ENCODE measurements at regions not wholly inside any gene's neighbourhood (a gene's known extent, or its start where the extent isn't known, plus 50 kb on each side); places are given as distances from the start of the nearest gene placed in this dataset.

DNA sequence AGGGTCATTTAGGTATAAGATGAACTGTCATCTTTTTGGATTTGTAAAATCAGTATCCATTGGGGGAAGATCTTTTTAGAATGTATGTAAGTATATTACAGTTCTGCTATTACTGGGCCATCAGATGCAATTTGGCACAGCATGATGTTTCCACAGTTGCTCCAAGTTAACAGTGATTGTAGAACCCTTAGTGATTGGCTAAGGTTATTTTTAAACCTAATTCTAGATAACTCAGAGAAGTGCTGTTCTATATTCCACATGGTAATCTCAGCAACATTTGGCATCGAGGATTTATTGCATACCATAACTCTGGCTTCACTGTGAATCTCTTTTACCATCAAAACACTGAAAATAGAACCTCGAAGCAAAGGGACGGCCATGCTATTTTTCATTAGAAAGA is 215.7 kb upstream of the HAND2 start:
- TF ChIP-seq, protein P1, sequence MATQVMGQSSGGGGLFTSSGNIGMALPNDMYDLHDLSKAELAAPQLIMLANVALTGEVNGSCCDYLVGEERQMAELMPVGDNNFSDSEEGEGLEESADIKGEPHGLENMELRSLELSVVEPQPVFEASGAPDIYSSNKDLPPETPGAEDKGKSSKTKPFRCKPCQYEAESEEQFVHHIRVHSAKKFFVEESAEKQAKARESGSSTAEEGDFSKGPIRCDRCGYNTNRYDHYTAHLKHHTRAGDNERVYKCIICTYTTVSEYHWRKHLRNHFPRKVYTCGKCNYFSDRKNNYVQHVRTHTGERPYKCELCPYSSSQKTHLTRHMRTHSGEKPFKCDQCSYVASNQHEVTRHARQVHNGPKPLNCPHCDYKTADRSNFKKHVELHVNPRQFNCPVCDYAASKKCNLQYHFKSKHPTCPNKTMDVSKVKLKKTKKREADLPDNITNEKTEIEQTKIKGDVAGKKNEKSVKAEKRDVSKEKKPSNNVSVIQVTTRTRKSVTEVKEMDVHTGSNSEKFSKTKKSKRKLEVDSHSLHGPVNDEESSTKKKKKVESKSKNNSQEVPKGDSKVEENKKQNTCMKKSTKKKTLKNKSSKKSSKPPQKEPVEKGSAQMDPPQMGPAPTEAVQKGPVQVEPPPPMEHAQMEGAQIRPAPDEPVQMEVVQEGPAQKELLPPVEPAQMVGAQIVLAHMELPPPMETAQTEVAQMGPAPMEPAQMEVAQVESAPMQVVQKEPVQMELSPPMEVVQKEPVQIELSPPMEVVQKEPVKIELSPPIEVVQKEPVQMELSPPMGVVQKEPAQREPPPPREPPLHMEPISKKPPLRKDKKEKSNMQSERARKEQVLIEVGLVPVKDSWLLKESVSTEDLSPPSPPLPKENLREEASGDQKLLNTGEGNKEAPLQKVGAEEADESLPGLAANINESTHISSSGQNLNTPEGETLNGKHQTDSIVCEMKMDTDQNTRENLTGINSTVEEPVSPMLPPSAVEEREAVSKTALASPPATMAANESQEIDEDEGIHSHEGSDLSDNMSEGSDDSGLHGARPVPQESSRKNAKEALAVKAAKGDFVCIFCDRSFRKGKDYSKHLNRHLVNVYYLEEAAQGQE (IDR thresholded peaks at IDR 0.05; ENCODE audit: insufficient read depth in 1 of 2, low read depth in 2 of 2, low read length in 2 of 2), result no peak
- TF ChIP-seq POLR2AphosphoS5 (IDR thresholded peaks at IDR 0.05; ENCODE audit: low read depth, low read length) (no peak), FOXP2 (optimal IDR thresholded peaks at IDR 0.05; ENCODE audit: borderline replicate concordance, extremely low read depth, extremely low read length, insufficient read depth) (no peak), SIN3A (IDR thresholded peaks at IDR 0.05; ENCODE audit: borderline replicate concordance, insufficient read depth, low read length) (no peak), TAF1 (IDR thresholded peaks at IDR 0.05; ENCODE audit: borderline replicate concordance, insufficient read depth, low read length) (no peak)

- TF ChIP-seq SIN3A (IDR thresholded peaks at IDR 0.05; ENCODE audit: borderline replicate concordance, insufficient read depth, low read length), result no peak
- TF ChIP-seq TAF1 (IDR thresholded peaks at IDR 0.05; ENCODE audit: borderline replicate concordance, insufficient read depth, low read length), result no peak
- no peak for TF ChIP-seq POLR2AphosphoS5 (IDR thresholded peaks at IDR 0.05; ENCODE audit: low read depth, low read length)
- no peak for TF ChIP-seq FOXP2 (optimal IDR thresholded peaks at IDR 0.05; ENCODE audit: borderline replicate concordance, extremely low read depth, extremely low read length, insufficient read depth)
- TF ChIP-seq, protein P1 (IDR thresholded peaks at IDR 0.05; ENCODE audit: insufficient read depth in 1 of 2, low read depth in 2 of 2, low read length in 2 of 2), result no peak
Measured at GRCh38 chr4:173736840-173737239, 206.8 kb upstream of the HAND2 start.

GRCh38 chr4:173735585-173735984 is 205.6 kb upstream of the HAND2 start:
- TF ChIP-seq POLR2AphosphoS5 (IDR thresholded peaks at IDR 0.05; ENCODE audit: low read depth, low read length), result no peak

DNA sequence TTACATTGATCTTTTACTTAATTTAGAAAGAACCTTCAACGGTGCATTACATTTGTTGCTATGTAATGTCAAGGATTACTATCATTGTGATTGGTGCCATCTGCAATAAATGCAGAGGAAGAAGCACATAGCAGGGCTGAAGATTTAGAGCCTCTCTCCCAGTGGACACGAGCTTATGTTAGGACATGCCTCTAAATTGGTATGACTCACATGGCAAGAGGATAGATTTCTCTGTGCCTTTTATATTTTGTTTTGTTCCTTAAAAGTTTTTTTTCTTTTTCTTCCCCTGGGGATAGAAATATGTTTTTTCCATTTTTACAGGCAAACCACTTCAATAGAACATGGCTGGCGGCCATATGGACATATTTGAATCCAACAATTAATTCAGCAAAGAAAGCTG is 205.0 kb upstream of the HAND2 start:
- TF ChIP-seq TAF1 (IDR thresholded peaks at IDR 0.05; ENCODE audit: borderline replicate concordance, insufficient read depth, low read length) (no peak), SIN3A (IDR thresholded peaks at IDR 0.05; ENCODE audit: borderline replicate concordance, insufficient read depth, low read length) (no peak), POLR2AphosphoS5 (IDR thresholded peaks at IDR 0.05; ENCODE audit: low read depth, low read length) (no peak), FOXP2 (optimal IDR thresholded peaks at IDR 0.05; ENCODE audit: borderline replicate concordance, extremely low read depth, extremely low read length, insufficient read depth) (no peak)
- TF ChIP-seq, protein P1 (IDR thresholded peaks at IDR 0.05; ENCODE audit: insufficient read depth in 1 of 2, low read depth in 2 of 2, low read length in 2 of 2), result no peak

GRCh38 chr4:173731257-173731656 is 201.2 kb upstream of the HAND2 start:
- TF ChIP-seq, protein P1 (IDR thresholded peaks at IDR 0.05; ENCODE audit: insufficient read depth in 1 of 2, low read depth in 2 of 2, low read length in 2 of 2), result no peak
- TF ChIP-seq SIN3A (IDR thresholded peaks at IDR 0.05; ENCODE audit: borderline replicate concordance, insufficient read depth, low read length), result no peak
- no peak for TF ChIP-seq POLR2AphosphoS5 (IDR thresholded peaks at IDR 0.05; ENCODE audit: low read depth, low read length)
- TF ChIP-seq FOXP2 (optimal IDR thresholded peaks at IDR 0.05; ENCODE audit: borderline replicate concordance, extremely low read depth, extremely low read length, insufficient read depth), result no peak
- TF ChIP-seq TAF1 (IDR thresholded peaks at IDR 0.05; ENCODE audit: borderline replicate concordance, insufficient read depth, low read length), result no peak

Measured in PFSK-1 (cell line).